ENCODE measurements at regions not wholly inside any gene's neighbourhood (a gene's known extent, or its start where the extent isn't known, plus 50 kb on each side); places are given as distances from the start of the nearest gene placed in this dataset.

GRCh38 chr4:24144381-24144780 lies 254.5 kb upstream of the PPARGC1A start:
- no peak for DNase-seq

GRCh38 chr4:24143741-24144140 lies 253.9 kb upstream of the PPARGC1A start:
- no peak for DNase-seq

GRCh38 chr4:24141836-24142235 lies 252.0 kb upstream of the PPARGC1A start:
- DNase-seq: no peak

- no peak for DNase-seq
These were observed 251.0 kb upstream of the PPARGC1A start for GRCh38 chr4:24140892-24141291.

- no peak for DNase-seq
These were observed 248.1 kb upstream of the PPARGC1A start for GRCh38 chr4:24137671-24138601.

- no peak for DNase-seq
These were observed 242.3 kb upstream of the PPARGC1A start for GRCh38 chr4:24131954-24132673.

- DNase-seq: no peak
These were observed 240.8 kb upstream of the PPARGC1A start for GRCh38 chr4:24130637-24131036.

GRCh38 chr4:24126776-24127175 lies 236.9 kb upstream of the PPARGC1A start:
- DNase-seq: no peak

GRCh38 chr4:24121395-24122175 lies 231.7 kb upstream of the PPARGC1A start:
- no peak for DNase-seq

GRCh38 chr4:24117975-24118374 lies 228.1 kb upstream of the PPARGC1A start:
- no peak for DNase-seq

- DNase-seq: no peak
These were observed 226.3 kb upstream of the PPARGC1A start for GRCh38 chr4:24116107-24116506.

- no peak for DNase-seq
These were observed 225.2 kb upstream of the PPARGC1A start for GRCh38 chr4:24114919-24115500.

GRCh38 chr4:24114444-24114843 lies 224.6 kb upstream of the PPARGC1A start:
- DNase-seq: no peak

- DNase-seq: no peak
These were observed 222.6 kb upstream of the PPARGC1A start for GRCh38 chr4:24112466-24112865.

GRCh38 chr4:24108567-24108966 lies 218.7 kb upstream of the PPARGC1A start:
- no peak for DNase-seq

GRCh38 chr4:24105327-24106038 lies 215.6 kb upstream of the PPARGC1A start:
- DNase-seq: no peak

GRCh38 chr4:24104158-24104565 lies 214.3 kb upstream of the PPARGC1A start:
- DNase-seq: no peak

GRCh38 chr4:24103434-24104157 lies 213.7 kb upstream of the PPARGC1A start:
- DNase-seq: no peak

GRCh38 chr4:24102621-24103020 lies 212.8 kb upstream of the PPARGC1A start:
- DNase-seq: no peak

GRCh38 chr4:24096603-24097002 lies 206.8 kb upstream of the PPARGC1A start:
- DNase-seq: no peak

GRCh38 chr4:24094726-24095125 lies 204.9 kb upstream of the PPARGC1A start:
- DNase-seq: no peak

GRCh38 chr4:24093446-24093845 lies 203.6 kb upstream of the PPARGC1A start:
- no peak for DNase-seq
